HepG2 (cell line): ENCODE measurements at regions not wholly inside any gene's neighbourhood (a gene's known extent, or its start where the extent isn't known, plus 50 kb on each side); places are given as distances from the start of the nearest gene placed in this dataset.

Experiments
- RBM39 ChIP-seq: fragments of 200-400 bp; formaldehyde crosslinking; IDR thresholded peaks from one replicate; pipeline ENCODE4 v1.6.1; 2018; ENCODE audit warnings: antibody characterized with exemption, mild to moderate bottlenecking, low read depth, low read length; ENCODE audit not compliant: poor library complexity, severe bottlenecking
- SRF ChIP-seq: IDR thresholded peaks from 2 replicates; pipeline ENCODE4 v1.6.1; 2011; ENCODE audit warnings: mild to moderate bottlenecking, low read depth, low read length, moderate library complexity
- YY1 ChIP-seq: IDR thresholded peaks from 2 replicates; pipeline ENCODE4 v1.6.1; 2011; ENCODE audit warnings: low read length, low read depth, moderate library complexity, mild to moderate bottlenecking; ENCODE audit not compliant: insufficient read depth, insufficient replicate concordance
- ZNF317 ChIP-seq: sonication (generic); formaldehyde crosslinking; IDR thresholded peaks from 2 replicates; pipeline ENCODE4 v1.5.0; 2020; ENCODE audit warnings: mild to moderate bottlenecking, missing genetic modification reagents
- ZNF335 ChIP-seq: sonication (generic); formaldehyde crosslinking; IDR thresholded peaks from 2 replicates; pipeline ENCODE4 v1.4.0; 2020; ENCODE audit warnings: missing genetic modification reagents
- TF ChIP-seq, protein P1 (sequence below): sonication (generic); formaldehyde crosslinking; IDR thresholded peaks from 2 replicates; pipeline ENCODE4 v1.4.0; 2020; ENCODE audit warnings: mild to moderate bottlenecking, missing genetic modification reagents
- TF ChIP-seq, protein P2 (sequence below): sonication (generic); formaldehyde crosslinking; IDR thresholded peaks from 2 replicates; pipeline ENCODE4 v1.5.0; 2020; ENCODE audit warnings: missing genetic modification reagents
- TF ChIP-seq, protein P3 (sequence below): sonication (generic); formaldehyde crosslinking; IDR thresholded peaks from 2 replicates; pipeline ENCODE4 v1.9.0; 2021; ENCODE audit warnings: missing genetic modification reagents, mild to moderate bottlenecking, borderline replicate concordance
- TF ChIP-seq, protein P4 (sequence below): sonication (generic); formaldehyde crosslinking; IDR thresholded peaks from 2 replicates; pipeline ENCODE4 v1.4.0; 2020; ENCODE audit warnings: low read depth, mild to moderate bottlenecking, missing genetic modification reagents

DNA sequence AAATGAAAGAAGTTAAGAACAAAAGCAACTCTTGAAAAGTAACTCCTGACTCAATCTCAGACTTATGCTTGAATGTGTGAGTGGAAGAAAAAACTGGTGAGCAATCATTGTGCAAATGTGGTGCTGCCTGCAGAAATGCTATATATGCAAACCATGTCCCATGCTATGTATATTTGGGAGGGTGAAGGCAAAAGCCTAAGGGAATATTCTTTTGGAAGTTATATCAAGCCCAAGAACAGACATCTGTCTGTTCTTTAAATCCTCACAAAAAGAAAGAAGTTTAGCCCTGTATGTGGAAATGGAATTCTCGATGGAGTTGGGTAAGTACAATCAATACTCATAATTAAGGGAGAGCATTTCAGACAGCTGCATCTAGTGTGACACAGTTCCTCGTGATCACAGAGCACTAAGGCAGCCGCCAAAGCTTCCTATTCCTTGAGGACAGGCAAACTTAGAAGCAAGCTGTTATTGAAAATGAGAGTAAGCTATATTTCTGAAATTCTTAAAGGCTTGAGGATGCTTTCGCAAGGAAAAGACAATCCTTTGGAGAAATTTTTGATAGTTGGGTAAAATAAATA lies 406.5 kb upstream of the CHORDC1 start:
- TF ChIP-seq, protein P1, sequence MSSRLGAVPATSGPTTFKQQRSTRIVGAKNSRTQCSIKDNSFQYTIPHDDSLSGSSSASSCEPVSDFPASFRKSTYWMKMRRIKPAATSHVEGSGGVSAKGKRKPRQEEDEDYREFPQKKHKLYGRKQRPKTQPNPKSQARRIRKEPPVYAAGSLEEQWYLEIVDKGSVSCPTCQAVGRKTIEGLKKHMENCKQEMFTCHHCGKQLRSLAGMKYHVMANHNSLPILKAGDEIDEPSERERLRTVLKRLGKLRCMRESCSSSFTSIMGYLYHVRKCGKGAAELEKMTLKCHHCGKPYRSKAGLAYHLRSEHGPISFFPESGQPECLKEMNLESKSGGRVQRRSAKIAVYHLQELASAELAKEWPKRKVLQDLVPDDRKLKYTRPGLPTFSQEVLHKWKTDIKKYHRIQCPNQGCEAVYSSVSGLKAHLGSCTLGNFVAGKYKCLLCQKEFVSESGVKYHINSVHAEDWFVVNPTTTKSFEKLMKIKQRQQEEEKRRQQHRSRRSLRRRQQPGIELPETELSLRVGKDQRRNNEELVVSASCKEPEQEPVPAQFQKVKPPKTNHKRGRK (CRISPR knock-in tag) = no peak
- TF ChIP-seq, protein P2, sequence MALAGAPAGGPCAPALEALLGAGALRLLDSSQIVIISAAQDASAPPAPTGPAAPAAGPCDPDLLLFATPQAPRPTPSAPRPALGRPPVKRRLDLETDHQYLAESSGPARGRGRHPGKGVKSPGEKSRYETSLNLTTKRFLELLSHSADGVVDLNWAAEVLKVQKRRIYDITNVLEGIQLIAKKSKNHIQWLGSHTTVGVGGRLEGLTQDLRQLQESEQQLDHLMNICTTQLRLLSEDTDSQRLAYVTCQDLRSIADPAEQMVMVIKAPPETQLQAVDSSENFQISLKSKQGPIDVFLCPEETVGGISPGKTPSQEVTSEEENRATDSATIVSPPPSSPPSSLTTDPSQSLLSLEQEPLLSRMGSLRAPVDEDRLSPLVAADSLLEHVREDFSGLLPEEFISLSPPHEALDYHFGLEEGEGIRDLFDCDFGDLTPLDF (CRISPR knock-in tag) = no peak
- TF ChIP-seq ZNF317 (no peak), SRF (no peak), YY1 (no peak), ZNF335 (CRISPR knock-in tag) (no peak), RBM39 (no peak)
- TF ChIP-seq, protein P3, sequence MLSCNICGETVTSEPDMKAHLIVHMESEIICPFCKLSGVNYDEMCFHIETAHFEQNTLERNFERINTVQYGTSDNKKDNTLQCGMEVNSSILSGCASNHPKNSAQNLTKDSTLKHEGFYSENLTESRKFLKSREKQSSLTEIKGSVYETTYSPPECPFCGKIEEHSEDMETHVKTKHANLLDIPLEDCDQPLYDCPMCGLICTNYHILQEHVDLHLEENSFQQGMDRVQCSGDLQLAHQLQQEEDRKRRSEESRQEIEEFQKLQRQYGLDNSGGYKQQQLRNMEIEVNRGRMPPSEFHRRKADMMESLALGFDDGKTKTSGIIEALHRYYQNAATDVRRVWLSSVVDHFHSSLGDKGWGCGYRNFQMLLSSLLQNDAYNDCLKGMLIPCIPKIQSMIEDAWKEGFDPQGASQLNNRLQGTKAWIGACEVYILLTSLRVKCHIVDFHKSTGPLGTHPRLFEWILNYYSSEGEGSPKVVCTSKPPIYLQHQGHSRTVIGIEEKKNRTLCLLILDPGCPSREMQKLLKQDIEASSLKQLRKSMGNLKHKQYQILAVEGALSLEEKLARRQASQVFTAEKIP (CRISPR knock-in tag) = no peak
- TF ChIP-seq, protein P4, sequence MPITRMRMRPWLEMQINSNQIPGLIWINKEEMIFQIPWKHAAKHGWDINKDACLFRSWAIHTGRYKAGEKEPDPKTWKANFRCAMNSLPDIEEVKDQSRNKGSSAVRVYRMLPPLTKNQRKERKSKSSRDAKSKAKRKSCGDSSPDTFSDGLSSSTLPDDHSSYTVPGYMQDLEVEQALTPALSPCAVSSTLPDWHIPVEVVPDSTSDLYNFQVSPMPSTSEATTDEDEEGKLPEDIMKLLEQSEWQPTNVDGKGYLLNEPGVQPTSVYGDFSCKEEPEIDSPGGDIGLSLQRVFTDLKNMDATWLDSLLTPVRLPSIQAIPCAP (CRISPR knock-in tag) = no peak
